ENCODE measurements at regions not wholly inside any gene's neighbourhood (a gene's known extent, or its start where the extent isn't known, plus 50 kb on each side); places are given as distances from the start of the nearest gene placed in this dataset.

DNA sequence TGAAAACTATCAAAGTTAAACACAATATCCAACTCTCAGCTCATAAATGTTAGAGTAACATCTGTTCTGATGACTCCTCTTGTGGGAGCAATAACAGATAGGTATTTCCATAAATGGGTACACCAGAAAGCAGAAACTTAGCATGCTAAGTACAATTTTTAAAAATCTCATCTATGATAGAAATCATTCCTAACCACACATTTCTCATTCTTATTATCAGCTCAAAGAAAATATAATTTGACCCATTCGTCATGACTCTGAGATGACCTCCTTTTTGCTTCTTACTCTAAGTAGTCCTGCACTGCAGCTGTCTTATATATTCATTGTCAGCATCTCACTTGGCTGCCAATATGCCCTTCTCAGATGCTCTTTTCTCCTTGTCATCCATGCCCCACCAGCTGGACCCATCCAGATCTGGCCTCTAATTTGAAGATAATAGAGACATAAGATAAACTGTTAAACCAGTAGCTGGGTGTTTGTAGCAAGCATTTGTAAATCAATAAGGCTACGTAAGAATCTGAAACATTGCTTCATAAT, 298.3 kb downstream of the KCNS3 start:
- CTCF ChIA-PET: interaction anchor here (0.7 to 1.2 kb wide), 3 partner anchors 27 to 317 kb away, joined by 3 read pairs; no protein-coding TSS in a partner anchor
- Mint-ChIP-seq H3K4me1 (no peaks in the 10 kb centered on the region), H3K4me3 (no peak overlapping the region), H3K9me3 (no peaks in the 10 kb centered on the region), H3K27ac (no peak overlapping the region), H3K27me3 (no peaks in the 10 kb centered on the region), H3K36me3 (ENCODE audit: low read depth) (no peaks in the 10 kb centered on the region)
- DNase-seq: no peak
- POLR2A ChIA-PET: no interaction called here

- Mint-ChIP-seq H3K27ac (no peak overlapping the region), H3K9me3 (no peaks in the 10 kb centered on the region), H3K4me1 (no peaks in the 10 kb centered on the region), H3K27me3 (no peaks in the 10 kb centered on the region), H3K36me3 (ENCODE audit: low read depth) (no peaks in the 10 kb centered on the region), H3K4me3 (no peak overlapping the region)
- ChIA-PET CTCF (no interaction called here), POLR2A (no interaction called here)
- no peak for DNase-seq
These were observed 294.1 kb downstream of the KCNS3 start for GRCh38 chr2:18172607-18173006.

DNA sequence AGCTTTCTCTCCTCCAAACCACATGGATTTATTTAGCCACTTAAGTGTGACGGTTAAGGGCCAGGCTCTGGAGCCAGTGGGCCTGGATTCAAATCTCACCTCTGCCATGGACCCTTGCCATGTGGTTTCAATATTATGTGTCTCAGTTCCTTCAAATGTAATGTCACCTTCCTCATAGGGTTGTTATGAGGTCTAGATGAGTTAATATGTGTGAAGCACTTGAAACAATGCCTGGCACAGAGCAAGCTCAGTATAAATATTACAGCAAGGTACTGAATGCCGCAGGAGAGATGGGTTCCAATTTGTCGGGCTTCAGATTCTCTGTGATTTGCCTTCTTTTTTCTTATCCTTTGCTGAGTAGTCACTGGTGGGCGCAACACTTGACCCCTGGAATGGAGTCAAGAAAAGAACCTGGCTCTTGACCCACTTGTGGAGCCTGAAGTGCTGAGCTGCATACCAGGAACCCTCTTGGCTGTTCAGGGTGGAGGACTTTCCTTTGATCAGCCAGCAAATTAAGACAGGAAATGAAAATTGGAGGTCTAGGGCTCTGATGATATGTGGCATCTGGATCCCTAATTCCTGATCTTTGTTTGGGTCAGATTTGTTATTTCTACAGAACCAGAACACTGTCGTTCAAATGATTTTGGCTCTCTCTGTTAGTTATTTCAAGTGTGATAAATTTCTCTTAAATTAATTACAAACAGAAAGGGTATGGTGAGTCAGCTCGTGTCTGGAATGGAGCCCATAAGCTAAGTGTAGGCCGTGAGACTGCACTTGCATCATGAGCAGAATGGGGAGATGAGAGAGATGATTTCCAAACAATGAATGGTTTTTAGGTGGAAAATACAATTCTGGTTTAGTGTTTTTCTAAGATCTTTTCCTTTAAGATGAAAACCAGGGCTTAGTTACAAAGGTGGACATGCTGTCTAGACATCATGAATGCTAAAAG, 293.0 kb downstream of the KCNS3 start:
- no peaks in the 10 kb centered on the region for H3K4me1 Mint-ChIP-seq
- ChIA-PET POLR2A (no interaction called here), CTCF (no interaction called here)
- H3K4me3 Mint-ChIP-seq: no peak overlapping the region
- no peak for DNase-seq
- no peaks in the 10 kb centered on the region for H3K9me3 Mint-ChIP-seq
- no peaks in the 10 kb centered on the region for H3K36me3 Mint-ChIP-seq (ENCODE audit: low read depth)
- no peaks in the 10 kb centered on the region for H3K27me3 Mint-ChIP-seq
- no peak overlapping the region for H3K27ac Mint-ChIP-seq

GRCh38 chr2:18170642-18171041, 292.2 kb downstream of the KCNS3 start:
- Mint-ChIP-seq H3K27ac (no peak overlapping the region), H3K4me3 (no peak overlapping the region), H3K27me3 (no peaks in the 10 kb centered on the region), H3K36me3 (ENCODE audit: low read depth) (no peaks in the 10 kb centered on the region), H3K9me3 (no peaks in the 10 kb centered on the region), H3K4me1 (no peaks in the 10 kb centered on the region)
- POLR2A ChIA-PET: no interaction called here
- no peak for DNase-seq
- CTCF ChIA-PET: no interaction called here

DNA sequence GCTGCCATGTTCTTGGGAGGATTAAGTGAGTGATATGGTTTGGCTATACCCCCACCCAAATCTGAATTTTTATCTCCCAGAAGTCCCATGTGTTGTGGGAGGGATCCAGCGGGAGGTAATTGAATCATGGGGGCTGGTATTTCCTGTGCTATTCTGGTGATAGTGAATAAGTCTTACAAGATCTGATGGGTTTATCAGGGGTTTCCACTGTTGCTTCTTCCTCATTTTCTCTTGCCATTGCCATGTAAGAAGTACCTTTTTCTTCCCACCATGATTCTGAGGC, 291.4 kb downstream of the KCNS3 start:
- Mint-ChIP-seq H3K27ac (no peak overlapping the region), H3K36me3 (ENCODE audit: low read depth) (no peaks in the 10 kb centered on the region), H3K4me3 (no peak overlapping the region), H3K9me3 (no peaks in the 10 kb centered on the region), H3K4me1 (no peaks in the 10 kb centered on the region), H3K27me3 (no peaks in the 10 kb centered on the region)
- ChIA-PET POLR2A (no interaction called here), CTCF (no interaction called here)
- no peak for DNase-seq

GRCh38 chr2:18169121-18169892, 290.8 kb downstream of the KCNS3 start:
- Mint-ChIP-seq H3K4me1 (no peaks in the 10 kb centered on the region), H3K27ac (no peak overlapping the region), H3K9me3 (no peaks in the 10 kb centered on the region), H3K4me3 (no peak overlapping the region), H3K36me3 (ENCODE audit: low read depth) (no peaks in the 10 kb centered on the region), H3K27me3 (no peaks in the 10 kb centered on the region)
- DNase-seq: no peak
- ChIA-PET CTCF (no interaction called here), POLR2A (no interaction called here)

- DNase-seq: no peak
- ChIA-PET POLR2A (no interaction called here), CTCF (interaction anchor here (1.6 kb wide), 1 partner anchor 11 kb away, joined by 5 read pairs; no protein-coding TSS in a partner anchor)
- Mint-ChIP-seq H3K27me3 (no peaks in the 10 kb centered on the region), H3K4me3 (no peak overlapping the region), H3K4me1 (no peaks in the 10 kb centered on the region), H3K9me3 (no peaks in the 10 kb centered on the region), H3K27ac (no peak overlapping the region), H3K36me3 (ENCODE audit: low read depth) (no peaks in the 10 kb centered on the region)
These were observed 289.4 kb downstream of the KCNS3 start for GRCh38 chr2:18167871-18168270.

DNA sequence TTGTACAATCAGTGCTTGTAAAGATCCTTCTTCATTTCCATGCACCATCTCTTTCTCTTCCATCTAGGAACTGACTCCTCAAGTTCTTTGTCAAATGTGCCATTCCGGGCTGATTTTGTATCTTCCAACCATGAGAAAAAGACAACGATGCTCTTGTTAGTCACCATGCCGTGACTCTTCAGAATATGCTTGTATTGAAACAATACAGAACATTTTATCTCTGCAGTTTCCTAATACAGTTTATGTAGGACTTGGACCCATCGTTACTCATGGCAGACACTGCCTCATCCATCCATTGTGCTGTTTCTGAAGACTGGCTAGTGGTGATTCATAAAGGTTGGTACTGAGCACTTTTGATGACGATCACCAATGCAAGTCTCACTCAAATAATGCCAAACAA, 283.2 kb downstream of the KCNS3 start:
- no peak overlapping the region for H3K4me3 Mint-ChIP-seq
- H3K9me3 Mint-ChIP-seq: no peaks in the 10 kb centered on the region
- POLR2A ChIA-PET: no interaction called here
- H3K27me3 Mint-ChIP-seq: no peaks in the 10 kb centered on the region
- H3K36me3 Mint-ChIP-seq (ENCODE audit: low read depth): no peaks in the 10 kb centered on the region
- CTCF ChIA-PET: no interaction called here
- no peak overlapping the region for H3K27ac Mint-ChIP-seq
- H3K4me1 Mint-ChIP-seq: no peaks in the 10 kb centered on the region
- DNase-seq: no peak

- H3K27ac Mint-ChIP-seq: no peak overlapping the region
- ChIA-PET CTCF (no interaction called here), POLR2A (no interaction called here)
- H3K4me1 Mint-ChIP-seq: no peaks in the 10 kb centered on the region
- H3K9me3 Mint-ChIP-seq: no peaks in the 10 kb centered on the region
- no peak overlapping the region for H3K4me3 Mint-ChIP-seq
- H3K27me3 Mint-ChIP-seq: no peaks in the 10 kb centered on the region
- no peaks in the 10 kb centered on the region for H3K36me3 Mint-ChIP-seq (ENCODE audit: low read depth)
- no peak for DNase-seq
These were observed 281.4 kb downstream of the KCNS3 start for GRCh38 chr2:18159896-18160295.

- Mint-ChIP-seq H3K36me3 (ENCODE audit: low read depth) (no peaks in the 10 kb centered on the region), H3K4me1 (no peaks in the 10 kb centered on the region), H3K27ac (no peak overlapping the region), H3K9me3 (no peaks in the 10 kb centered on the region), H3K27me3 (no peaks in the 10 kb centered on the region), H3K4me3 (no peak overlapping the region)
- ChIA-PET POLR2A (no interaction called here), CTCF (no interaction called here)
- no peak for DNase-seq
These were observed 278.0 kb downstream of the KCNS3 start for GRCh38 chr2:18156421-18156820.

DNA sequence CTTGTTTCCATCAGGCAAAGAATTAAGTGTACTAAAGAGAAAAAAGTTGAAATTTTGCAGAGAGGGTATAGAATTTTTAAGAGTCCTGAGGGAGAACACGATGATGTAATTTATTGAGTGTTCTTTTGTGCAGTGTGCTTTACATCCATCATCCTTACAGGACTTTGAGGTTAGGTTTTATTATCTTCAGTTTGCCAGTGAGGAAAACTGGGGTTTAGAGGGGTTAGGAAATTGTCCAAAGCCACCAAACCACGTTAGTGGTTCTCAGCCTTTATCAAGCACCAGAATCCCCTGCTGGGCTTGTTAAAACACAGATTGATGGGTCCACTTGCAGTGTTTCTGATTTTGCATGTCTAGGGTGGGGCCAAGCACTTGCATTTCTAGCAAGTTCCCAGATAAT, 277.5 kb downstream of the KCNS3 start:
- Mint-ChIP-seq H3K27ac (no peak overlapping the region), H3K36me3 (ENCODE audit: low read depth) (no peaks in the 10 kb centered on the region), H3K9me3 (no peaks in the 10 kb centered on the region), H3K4me3 (no peak overlapping the region), H3K4me1 (no peaks in the 10 kb centered on the region), H3K27me3 (no peaks in the 10 kb centered on the region)
- DNase-seq: no peak
- CTCF ChIA-PET: no interaction called here
- POLR2A ChIA-PET: no interaction called here

GRCh38 chr2:18154812-18155211, 276.3 kb downstream of the KCNS3 start:
- Mint-ChIP-seq H3K4me1 (no peaks in the 10 kb centered on the region), H3K27ac (no peak overlapping the region), H3K9me3 (no peaks in the 10 kb centered on the region), H3K27me3 (peaks cover 1% of the 10 kb centered on the region), H3K4me3 (no peak overlapping the region), H3K36me3 (ENCODE audit: low read depth) (no peaks in the 10 kb centered on the region)
- ChIA-PET POLR2A (no interaction called here), CTCF (no interaction called here)
- DNase-seq: no peak

- DNase-seq: no peak
- no peaks in the 10 kb centered on the region for H3K9me3 Mint-ChIP-seq
- no peaks in the 10 kb centered on the region for H3K4me1 Mint-ChIP-seq
- no peak overlapping the region for H3K27ac Mint-ChIP-seq
- POLR2A ChIA-PET: no interaction called here
- CTCF ChIA-PET: no interaction called here
- no peak overlapping the region for H3K4me3 Mint-ChIP-seq
- H3K27me3 Mint-ChIP-seq: peaks cover 1% of the 10 kb centered on the region
- no peaks in the 10 kb centered on the region for H3K36me3 Mint-ChIP-seq (ENCODE audit: low read depth)
These were observed 275.8 kb downstream of the KCNS3 start for GRCh38 chr2:18154259-18154658.

- Mint-ChIP-seq H3K4me3 (no peak overlapping the region), H3K4me1 (no peaks in the 10 kb centered on the region), H3K36me3 (ENCODE audit: low read depth) (no peaks in the 10 kb centered on the region), H3K27me3 (peaks cover 1% of the 10 kb centered on the region), H3K27ac (no peak overlapping the region), H3K9me3 (no peaks in the 10 kb centered on the region)
- CTCF ChIA-PET: no interaction called here
- POLR2A ChIA-PET: no interaction called here
- no peak for DNase-seq
These were observed 275.3 kb downstream of the KCNS3 start for GRCh38 chr2:18153741-18154140.
